NB4 (cell line): ENCODE measurements at regions not wholly inside any gene's neighbourhood (a gene's known extent, or its start where the extent isn't known, plus 50 kb on each side); places are given as distances from the start of the nearest gene placed in this dataset.
"Not testable (repeated sequence)": the region's sequence is repeated elsewhere in the genome, so short reads cannot be mapped to it uniquely, and the experiment has no call there.

Experiments
- DNase-seq: peaks from one replicate; pipeline ENCODE4 v3.0.0; 2010; ENCODE audit warnings: low read depth
- H3K4me3 ChIP-seq: one replicate; pipeline ENCODE4 v1.5.1; 2011; ENCODE audit warnings: mild to moderate bottlenecking, low read depth, low read length, moderate library complexity
- CTCF ChIP-seq: IDR thresholded peaks from one replicate; pipeline ENCODE4 v1.5.1; 2012; ENCODE audit warnings: low read depth, low read length
- MYC ChIP-seq: IDR thresholded peaks from 2 replicates; pipeline ENCODE4 v1.6.1; 2011; ENCODE audit warnings: low read depth, low read length
- POLR2A ChIP-seq: IDR thresholded peaks from 2 replicates; pipeline ENCODE4 v1.6.1; 2011; ENCODE audit warnings: mild to moderate bottlenecking; ENCODE audit not compliant: insufficient read length; ENCODE audit errors: extremely low read depth
- TF ChIP-seq, protein P1 (sequence below): IDR thresholded peaks from 2 replicates; pipeline ENCODE4 v1.6.1; 2011; ENCODE audit warnings: low read depth, low read length

- no peak for TF ChIP-seq MYC
- no peak for TF ChIP-seq POLR2A
- H3K4me3 ChIP-seq: no peak overlapping the region
- no peak for DNase-seq
Measured at GRCh38 chr12:94916663-94917062, 86.8 kb downstream of the NDUFA12 start.

DNA sequence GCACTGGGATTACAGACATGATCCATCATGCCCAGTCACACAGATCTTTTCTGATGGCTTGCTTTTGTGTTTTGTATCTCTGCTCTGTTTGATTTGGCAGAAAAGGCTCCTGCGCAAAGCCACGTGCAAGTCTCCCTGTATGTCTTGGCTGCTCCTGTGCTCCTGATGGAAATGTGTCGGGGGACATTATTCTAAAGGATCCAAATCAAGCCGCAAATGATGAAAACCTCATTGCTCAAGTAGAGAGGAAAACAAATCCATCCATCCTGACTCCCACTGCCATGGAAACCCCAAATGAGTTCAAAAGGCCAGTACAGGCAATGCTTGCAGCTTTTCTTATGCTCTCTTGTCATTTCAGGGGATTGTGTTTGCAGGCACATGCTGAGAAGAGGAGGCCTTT lies 93.8 kb downstream of the NDUFA12 start:
- no peak overlapping the region for H3K4me3 ChIP-seq
- DNase-seq: no peak
- TF ChIP-seq POLR2A (no peak), CTCF (no peak), MYC (no peak)
- TF ChIP-seq, protein P1, sequence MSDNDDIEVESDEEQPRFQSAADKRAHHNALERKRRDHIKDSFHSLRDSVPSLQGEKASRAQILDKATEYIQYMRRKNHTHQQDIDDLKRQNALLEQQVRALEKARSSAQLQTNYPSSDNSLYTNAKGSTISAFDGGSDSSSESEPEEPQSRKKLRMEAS: no peak

DNA sequence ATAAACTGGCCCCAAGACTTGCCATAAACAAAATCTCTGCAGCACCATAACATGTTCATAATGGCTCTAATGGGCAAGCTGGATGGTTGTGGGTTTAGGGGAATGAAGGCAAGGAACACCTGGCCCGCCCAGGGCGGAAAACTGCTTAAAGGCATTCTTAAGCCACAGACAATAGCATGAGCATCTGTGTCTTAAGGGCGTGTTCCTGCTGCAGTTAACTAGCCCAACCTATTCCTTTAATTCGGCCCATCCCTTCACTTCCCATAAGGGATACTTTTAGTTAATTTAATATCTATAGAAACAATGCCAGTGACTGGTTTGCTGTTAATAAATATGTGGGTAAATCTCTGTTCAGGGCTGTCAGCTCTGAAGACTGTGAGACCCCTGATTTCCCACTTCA lies 97.7 kb downstream of the NDUFA12 start:
- not testable (repeated sequence) for H3K4me3 ChIP-seq, DNase-seq

GRCh38 chr12:94900496-94900895 lies 103.0 kb downstream of the NDUFA12 start:
- no peak for TF ChIP-seq MYC
- TF ChIP-seq POLR2A: no peak
- TF ChIP-seq CTCF: no peak
- TF ChIP-seq, protein P1: no peak
- H3K4me3 ChIP-seq: no peak overlapping the region
- no peak for DNase-seq

GRCh38 chr12:94898388-94898787 lies 105.1 kb downstream of the NDUFA12 start:
- TF ChIP-seq CTCF: peak; percentile 12
- TF ChIP-seq, protein P1: no peak
- DNase-seq: peak; percentile 21

DNA sequence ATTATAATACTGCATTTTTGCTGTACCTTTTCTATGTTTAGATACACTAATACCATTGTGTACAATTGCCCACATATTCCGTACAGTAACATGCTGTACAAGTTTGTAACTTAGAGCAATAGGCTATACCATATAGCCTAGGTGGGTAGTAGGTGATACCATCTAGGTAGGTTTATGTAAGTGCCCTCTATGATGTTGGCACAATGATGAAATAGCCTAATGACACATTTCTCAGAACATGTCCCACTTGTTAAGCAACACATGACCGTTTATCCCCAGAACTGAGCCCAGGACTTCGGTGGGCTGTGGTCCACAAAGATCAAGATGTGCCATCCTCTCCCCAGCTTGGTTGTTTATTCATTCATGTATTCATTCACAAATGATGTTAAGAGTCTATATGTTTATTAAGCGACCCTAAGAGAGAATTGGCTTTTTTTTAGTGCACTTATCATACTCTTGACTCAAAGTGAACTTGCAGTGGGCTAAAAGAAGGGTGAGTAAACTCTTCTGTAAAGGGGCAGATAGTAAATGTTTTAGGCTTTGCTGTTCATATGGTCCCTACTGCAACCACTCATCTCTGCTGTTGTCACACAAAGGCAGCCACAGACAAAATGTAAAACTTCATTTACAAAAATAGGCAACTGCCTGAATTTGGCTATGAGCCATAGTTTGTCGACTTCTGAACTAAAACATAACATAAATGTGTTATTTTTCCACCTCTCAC lies 110.8 kb downstream of the NDUFA12 start:
- TF ChIP-seq, protein P1: no peak
- TF ChIP-seq MYC: no peak
- TF ChIP-seq POLR2A: no peak
- no peak for TF ChIP-seq CTCF
- H3K4me3 ChIP-seq: no peak overlapping the region
- no peak for DNase-seq

More at GRCh38 chr12:94898388-94898787, 105.1 kb downstream of the NDUFA12 start:
- no peak overlapping the region for H3K4me3 ChIP-seq

DNA sequence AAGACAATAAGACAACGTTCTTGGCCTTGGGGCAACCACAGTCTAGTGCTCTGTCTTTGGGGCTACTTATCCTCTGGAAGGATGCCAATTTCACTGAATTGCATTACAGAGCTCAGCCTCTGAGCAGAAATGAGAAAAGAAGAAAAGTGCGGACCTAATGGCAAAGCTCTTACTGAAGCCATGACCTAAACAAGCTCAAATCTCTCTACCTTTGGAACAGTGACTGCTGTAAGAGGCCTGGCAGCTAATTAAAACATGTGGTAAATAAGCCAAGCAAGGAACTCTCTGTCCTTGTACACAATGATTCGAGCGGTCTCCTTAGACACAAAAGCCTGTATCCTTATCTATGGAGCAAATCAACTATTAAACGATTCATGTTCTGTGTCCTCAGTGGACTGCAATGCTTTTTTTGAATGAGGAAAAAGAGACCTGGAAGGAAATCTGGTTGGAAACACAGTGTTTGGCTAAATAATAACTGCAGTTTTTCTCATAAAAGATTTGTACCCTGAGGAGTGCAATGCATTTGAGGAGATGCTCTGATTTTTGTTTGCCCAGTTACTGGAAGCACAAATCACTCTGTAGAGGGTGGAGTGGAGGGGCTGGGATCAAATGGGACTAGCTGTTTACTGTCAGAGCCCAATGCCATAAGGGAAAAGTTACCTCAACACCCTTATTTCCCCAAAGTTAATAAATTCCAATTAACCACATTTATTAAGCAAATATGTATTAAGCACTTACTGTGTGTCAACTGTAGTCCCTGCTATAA lies 113.9 kb downstream of the NDUFA12 start:
- no peak overlapping the region for H3K4me3 ChIP-seq
- no peak for DNase-seq
- no peak for TF ChIP-seq POLR2A
- TF ChIP-seq, protein P1: no peak
- TF ChIP-seq CTCF: no peak
- TF ChIP-seq MYC: no peak
